ENCODE measurements at regions not wholly inside any gene's neighbourhood (a gene's known extent, or its start where the extent isn't known, plus 50 kb on each side); places are given as distances from the start of the nearest gene placed in this dataset.

DNA sequence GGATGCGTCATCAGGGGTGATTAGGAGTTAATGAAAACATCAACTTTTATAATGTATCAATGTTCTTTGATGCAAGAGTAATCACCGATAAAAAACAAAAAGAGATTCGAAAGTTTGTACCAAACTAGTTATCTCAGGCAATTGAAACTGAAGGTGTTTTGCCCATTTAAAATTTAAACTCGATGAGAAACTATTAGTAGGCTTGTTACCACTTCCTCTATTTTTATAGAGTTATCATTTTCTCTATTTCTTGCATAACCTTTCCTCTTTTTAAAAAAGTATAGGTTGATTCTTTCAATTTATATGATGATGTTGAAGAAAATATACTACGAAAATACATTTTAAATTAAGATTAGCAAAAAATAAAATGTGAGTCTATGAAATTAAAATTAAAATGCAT lies 597.3 kb upstream of the POT1 start:
- H3K4me3 ChIP-seq (ENCODE audit: low read length): no peak overlapping the region
- no peak for TF ChIP-seq EZH2phosphoT487 (IDR thresholded peaks at IDR 0.05; ENCODE audit: borderline replicate concordance, low read length)
- TF ChIP-seq, protein P1, sequence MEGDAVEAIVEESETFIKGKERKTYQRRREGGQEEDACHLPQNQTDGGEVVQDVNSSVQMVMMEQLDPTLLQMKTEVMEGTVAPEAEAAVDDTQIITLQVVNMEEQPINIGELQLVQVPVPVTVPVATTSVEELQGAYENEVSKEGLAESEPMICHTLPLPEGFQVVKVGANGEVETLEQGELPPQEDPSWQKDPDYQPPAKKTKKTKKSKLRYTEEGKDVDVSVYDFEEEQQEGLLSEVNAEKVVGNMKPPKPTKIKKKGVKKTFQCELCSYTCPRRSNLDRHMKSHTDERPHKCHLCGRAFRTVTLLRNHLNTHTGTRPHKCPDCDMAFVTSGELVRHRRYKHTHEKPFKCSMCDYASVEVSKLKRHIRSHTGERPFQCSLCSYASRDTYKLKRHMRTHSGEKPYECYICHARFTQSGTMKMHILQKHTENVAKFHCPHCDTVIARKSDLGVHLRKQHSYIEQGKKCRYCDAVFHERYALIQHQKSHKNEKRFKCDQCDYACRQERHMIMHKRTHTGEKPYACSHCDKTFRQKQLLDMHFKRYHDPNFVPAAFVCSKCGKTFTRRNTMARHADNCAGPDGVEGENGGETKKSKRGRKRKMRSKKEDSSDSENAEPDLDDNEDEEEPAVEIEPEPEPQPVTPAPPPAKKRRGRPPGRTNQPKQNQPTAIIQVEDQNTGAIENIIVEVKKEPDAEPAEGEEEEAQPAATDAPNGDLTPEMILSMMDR (IDR thresholded peaks at IDR 0.05; ENCODE audit: low read depth, low read length, poor library complexity, severe bottlenecking): no peak
- no peaks in the 10 kb centered on the region for H3K4me1 ChIP-seq (ENCODE audit: control insufficient read depth, low read length)
- no peaks in the 10 kb centered on the region for H3K9me3 ChIP-seq (ENCODE audit: control insufficient read depth, insufficient read depth, low read length)
- H3K9me2 ChIP-seq (replicated peaks; ENCODE audit: control insufficient read depth, low read length): no peaks in the 10 kb centered on the region; the same call in 1 of the 2 replicates
- H3K36me3 ChIP-seq (ENCODE audit: control insufficient read depth, low read length): no peaks in the 10 kb centered on the region
- no peak overlapping the region for H3K27ac ChIP-seq (ENCODE audit: low read depth, low read length)
- no peaks in the 10 kb centered on the region for H3K27me3 ChIP-seq (ENCODE audit: control insufficient read depth, low read length)
- H3K4me2 ChIP-seq (ENCODE audit: low read length): no peak overlapping the region
- H3F3A ChIP-seq (ENCODE audit: control insufficient read depth, insufficient read depth): no peaks in the 10 kb centered on the region
- H4K20me1 ChIP-seq (ENCODE audit: control insufficient read depth, insufficient read depth, low read depth, low read length): no peaks in the 10 kb centered on the region
- no peaks in the 10 kb centered on the region for H3K79me2 ChIP-seq (ENCODE audit: control insufficient read depth, low read length)

DNA sequence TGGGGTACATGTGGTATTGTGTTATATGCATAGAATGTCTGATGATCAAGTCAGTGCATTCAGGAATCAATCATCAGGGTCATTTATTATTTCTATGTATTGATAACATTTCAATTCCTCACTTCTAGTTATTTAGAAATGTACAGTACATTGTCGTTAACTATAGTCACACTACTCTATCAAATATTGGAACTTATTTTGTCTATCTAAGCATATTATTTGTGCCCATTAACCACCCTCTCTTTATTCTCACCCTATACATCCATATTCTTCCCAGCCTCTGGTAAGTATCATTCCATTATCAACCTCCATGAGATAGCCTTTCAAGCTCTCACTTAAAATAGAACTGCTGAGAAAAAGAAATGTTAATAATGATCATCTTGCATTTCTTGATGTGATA lies 596.5 kb upstream of the POT1 start:
- no peaks in the 10 kb centered on the region for H3K27me3 ChIP-seq (ENCODE audit: control insufficient read depth, low read length)
- no peak overlapping the region for H3K4me2 ChIP-seq (ENCODE audit: low read length)
- no peaks in the 10 kb centered on the region for H3K79me2 ChIP-seq (ENCODE audit: control insufficient read depth, low read length)
- no peak overlapping the region for H3K27ac ChIP-seq (ENCODE audit: low read depth, low read length)
- no peak overlapping the region for H3K4me3 ChIP-seq (ENCODE audit: low read length)
- H4K20me1 ChIP-seq (ENCODE audit: control insufficient read depth, insufficient read depth, low read depth, low read length): no peaks in the 10 kb centered on the region
- no peaks in the 10 kb centered on the region for H3F3A ChIP-seq (ENCODE audit: control insufficient read depth, insufficient read depth)
- H3K4me1 ChIP-seq (ENCODE audit: control insufficient read depth, low read length): no peaks in the 10 kb centered on the region
- no peaks in the 10 kb centered on the region; the same call in 1 of the 2 replicates for H3K9me2 ChIP-seq (replicated peaks; ENCODE audit: control insufficient read depth, low read length)
- no peaks in the 10 kb centered on the region for H3K9me3 ChIP-seq (ENCODE audit: control insufficient read depth, insufficient read depth, low read length)
- no peaks in the 10 kb centered on the region for H3K36me3 ChIP-seq (ENCODE audit: control insufficient read depth, low read length)
- TF ChIP-seq, protein P1 (IDR thresholded peaks at IDR 0.05; ENCODE audit: low read depth, low read length, poor library complexity, severe bottlenecking): no peak
- TF ChIP-seq EZH2phosphoT487 (IDR thresholded peaks at IDR 0.05; ENCODE audit: borderline replicate concordance, low read length): no peak

DNA sequence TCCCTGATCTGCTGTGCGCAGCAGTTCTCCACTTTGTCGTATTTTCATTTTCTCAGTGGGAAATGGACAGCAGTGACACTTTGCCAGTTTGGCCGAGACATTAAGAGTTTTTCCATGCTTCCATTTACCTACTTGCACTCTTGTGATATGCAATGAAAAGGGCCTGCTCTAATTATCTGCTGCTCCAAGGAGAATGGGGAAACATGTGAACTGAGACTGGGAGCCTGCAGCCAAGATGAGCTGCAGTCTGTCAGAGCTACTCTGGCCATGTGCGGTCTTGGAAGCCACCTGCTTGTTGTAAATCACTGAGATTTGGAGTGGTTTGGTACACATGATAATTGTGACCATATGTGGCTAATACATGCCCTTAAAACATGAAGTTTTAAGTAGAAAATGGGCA lies 586.6 kb upstream of the POT1 start:
- Histone ChIP-seq H3K9me3 (ENCODE audit: control insufficient read depth, insufficient read depth, low read length) (no peaks in the 10 kb centered on the region), H3K4me2 (ENCODE audit: low read length) (no peak overlapping the region), H3K9me2 (replicated peaks; ENCODE audit: control insufficient read depth, low read length) (no peaks in the 10 kb centered on the region), H3K36me3 (ENCODE audit: control insufficient read depth, low read length) (no peaks in the 10 kb centered on the region), H4K20me1 (ENCODE audit: control insufficient read depth, insufficient read depth, low read depth, low read length) (no peaks in the 10 kb centered on the region), H3K4me1 (ENCODE audit: control insufficient read depth, low read length) (no peaks in the 10 kb centered on the region), H3K79me2 (ENCODE audit: control insufficient read depth, low read length) (no peaks in the 10 kb centered on the region), H3K4me3 (ENCODE audit: low read length) (no peak overlapping the region), H3F3A (ENCODE audit: control insufficient read depth, insufficient read depth) (no peaks in the 10 kb centered on the region), H3K27me3 (ENCODE audit: control insufficient read depth, low read length) (no peaks in the 10 kb centered on the region), H3K27ac (ENCODE audit: low read depth, low read length) (no peak overlapping the region)
- TF ChIP-seq EZH2phosphoT487 (IDR thresholded peaks at IDR 0.05; ENCODE audit: borderline replicate concordance, low read length): no peak
- TF ChIP-seq, protein P1 (IDR thresholded peaks at IDR 0.05; ENCODE audit: low read depth, low read length, poor library complexity, severe bottlenecking): no peak

DNA sequence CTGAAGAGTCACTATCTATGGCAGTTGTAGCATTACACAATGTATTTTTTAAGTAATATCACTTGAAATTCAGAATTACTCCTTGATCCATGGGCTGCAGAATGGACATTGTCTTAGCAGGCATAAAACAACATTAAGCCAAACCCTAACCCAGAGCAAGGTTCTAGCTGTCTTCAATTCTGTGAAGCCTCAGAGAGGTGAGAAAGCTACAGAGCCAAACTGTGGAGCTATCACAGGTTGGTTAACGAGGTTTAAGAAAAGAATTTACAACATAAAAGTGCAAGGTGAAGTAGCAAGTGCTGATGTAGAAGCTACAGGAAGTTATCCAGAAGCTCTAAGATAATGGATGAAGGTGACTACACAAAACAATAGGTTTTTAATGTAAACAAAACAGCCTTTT lies 582.7 kb upstream of the POT1 start:
- Histone ChIP-seq H4K20me1 (ENCODE audit: control insufficient read depth, insufficient read depth, low read depth, low read length) (no peaks in the 10 kb centered on the region), H3K27me3 (ENCODE audit: control insufficient read depth, low read length) (no peaks in the 10 kb centered on the region), H3K9me3 (ENCODE audit: control insufficient read depth, insufficient read depth, low read length) (no peaks in the 10 kb centered on the region), H3K79me2 (ENCODE audit: control insufficient read depth, low read length) (no peaks in the 10 kb centered on the region), H3K4me1 (ENCODE audit: control insufficient read depth, low read length) (no peaks in the 10 kb centered on the region), H3F3A (ENCODE audit: control insufficient read depth, insufficient read depth) (no peaks in the 10 kb centered on the region), H3K4me3 (ENCODE audit: low read length) (no peak overlapping the region), H3K9me2 (replicated peaks; ENCODE audit: control insufficient read depth, low read length) (no peaks in the 10 kb centered on the region), H3K36me3 (ENCODE audit: control insufficient read depth, low read length) (no peaks in the 10 kb centered on the region), H3K27ac (ENCODE audit: low read depth, low read length) (no peak overlapping the region), H3K4me2 (ENCODE audit: low read length) (no peak overlapping the region)
- TF ChIP-seq, protein P1 (IDR thresholded peaks at IDR 0.05; ENCODE audit: low read depth, low read length, poor library complexity, severe bottlenecking): no peak
- no peak for TF ChIP-seq EZH2phosphoT487 (IDR thresholded peaks at IDR 0.05; ENCODE audit: borderline replicate concordance, low read length)

Measured in DOHH2 (cell line).